Uterus (tissue), 3 donors: ENCODE measurements at regions not wholly inside any gene's neighbourhood (a gene's known extent, or its start where the extent isn't known, plus 50 kb on each side); places are given as distances from the start of the nearest gene placed in this dataset.

ENCODE experiments used
- DNase-seq, 2 donors: peaks; one replicate each; pipeline ENCODE4 v3.0.0-alpha.2; 2019 to 2020
- H3K27ac ChIP-seq, 2 donors: fragments of 200-600 bp; sonication (generic); 1 replicate in 1 of 2; 2 replicates in 1 of 2; pipeline ENCODE4 v1.5.1; 2016 to 2018
- H3K27me3 ChIP-seq, 2 donors: fragments of 200-600 bp; sonication (generic); one replicate each; pipeline ENCODE4 v1.5.1; 2018 to 2019; ENCODE audit warnings: control low read depth in 1 of 2
- H3K36me3 ChIP-seq, 2 donors: fragments of 200-600 bp; sonication (generic); one replicate each; pipeline ENCODE4 v1.5.1; 2019; ENCODE audit warnings: control low read depth in 1 of 2
- H3K4me1 ChIP-seq, 2 donors: fragments of 200-600 bp; sonication (generic); one replicate each; pipeline ENCODE4 v1.5.1; 2018 to 2019; ENCODE audit warnings: control low read depth in 1 of 2
- H3K4me3 ChIP-seq, 2 donors: fragments of 200-600 bp; sonication (generic); 1 replicate in 1 of 2; 2 replicates in 1 of 2; pipeline ENCODE4 v1.5.1; 2018 to 2019; ENCODE audit warnings: mild to moderate bottlenecking in 1 of 2
- H3K9me3 ChIP-seq, 2 donors: fragments of 200-600 bp; sonication (generic); one replicate each; pipeline ENCODE4 v1.5.1; 2019; ENCODE audit warnings: control low read depth in 1 of 2
- CTCF ChIP-seq, 4 experiments: fragments of 200-600 bp in 2 of 4; fragments of 450-650 bp in 2 of 4; sonication (generic) in 2 of 4; IDR thresholded peaks; one replicate each; pipeline ENCODE4 v1.5.1; 2016 to 2019; ENCODE audit warnings: antibody characterized with exemption in 4 of 4, mild to moderate bottlenecking in 2 of 4, moderate library complexity in 1 of 4
- POLR2A ChIP-seq, 2 donors: fragments of 450-650 bp; IDR thresholded peaks; one replicate each; pipeline ENCODE4 v1.6.1; 2016; ENCODE audit warnings: antibody characterized with exemption in 2 of 2, mild to moderate bottlenecking in 1 of 2, moderate library complexity in 1 of 2
- intact Hi-C: fragments of 100-400 bp; cut with DNase I; formaldehyde crosslinking; loops from one replicate; pipeline ENCODE4 v1.15.1; 2023; ENCODE audit warnings: low total_unique reads
- donor health status: DM: yes; HTN: yes; CAD: no.

GRCh38 chr5:63843190-63843589, 119.1 kb downstream of the HTR1A start:
- DNase-seq: no peak
- intact Hi-C loops: no loop called here
- TF ChIP-seq POLR2A (IDR thresholded peaks at IDR 0.05): no peak
- no peak for TF ChIP-seq CTCF (IDR thresholded peaks at IDR 0.05)
- Histone ChIP-seq H3K27ac (no peak overlapping the region), H3K27me3 (no peaks in the 10 kb centered on the region), H3K4me1 (no peaks in the 10 kb centered on the region), H3K36me3 (no peaks in the 10 kb centered on the region), H3K4me3 (no peak overlapping the region), H3K9me3 (no peaks in the 10 kb centered on the region)

DNA sequence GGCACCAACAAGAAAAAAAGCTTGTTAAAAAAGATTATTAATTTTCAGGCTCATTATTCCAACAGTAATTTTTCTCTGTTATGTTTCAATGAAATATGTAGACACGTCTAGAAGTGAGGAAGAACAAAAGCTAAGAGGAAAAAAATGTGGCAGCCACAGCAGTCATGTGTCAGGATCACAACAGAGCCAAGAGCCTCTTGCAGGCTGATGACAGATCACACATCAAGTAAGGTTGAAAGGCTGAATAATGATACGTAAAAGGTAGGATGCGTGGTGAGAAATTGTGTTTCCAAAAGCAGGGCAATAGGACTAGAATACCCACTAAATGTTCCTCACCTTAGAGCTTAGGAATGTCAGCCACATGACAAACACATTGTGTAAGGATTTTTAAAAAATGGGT, 124.8 kb downstream of the HTR1A start:
- intact Hi-C loops: no loop called here
- TF ChIP-seq CTCF (IDR thresholded peaks at IDR 0.05) (no peak), POLR2A (IDR thresholded peaks at IDR 0.05) (no peak)
- Histone ChIP-seq H3K36me3 (no peaks in the 10 kb centered on the region), H3K9me3 (no peaks in the 10 kb centered on the region), H3K4me3 (no peak overlapping the region), H3K27me3 (no peaks in the 10 kb centered on the region), H3K27ac (no peak overlapping the region), H3K4me1 (no peaks in the 10 kb centered on the region)
- no peak for DNase-seq

DNA sequence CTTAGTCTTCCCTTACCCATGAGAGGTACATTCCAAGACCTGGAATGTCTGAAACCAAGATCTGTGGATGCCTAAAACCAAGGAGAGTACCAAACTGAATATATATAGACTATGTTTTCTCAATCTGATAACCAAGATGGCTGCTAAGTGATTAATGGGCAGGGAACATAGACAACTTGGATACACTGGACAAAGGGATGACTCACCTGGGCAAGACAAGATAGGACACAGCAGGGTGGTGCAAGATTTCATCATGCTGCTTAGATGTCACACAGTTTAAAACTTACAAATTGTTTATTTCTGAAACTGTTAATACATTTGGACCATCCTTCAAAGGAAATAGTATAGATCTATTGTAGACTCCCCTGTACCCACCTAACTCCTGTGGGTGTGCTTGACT, 130.9 kb downstream of the HTR1A start:
- Histone ChIP-seq H3K36me3 (no peaks in the 10 kb centered on the region), H3K27me3 (no peaks in the 10 kb centered on the region), H3K9me3 (no peaks in the 10 kb centered on the region), H3K4me3 (no peak overlapping the region), H3K4me1 (no peaks in the 10 kb centered on the region), H3K27ac (no peak overlapping the region)
- DNase-seq: no peak
- intact Hi-C loops: no loop called here
- TF ChIP-seq POLR2A (IDR thresholded peaks at IDR 0.05): no peak
- TF ChIP-seq CTCF (IDR thresholded peaks at IDR 0.05): no peak

DNA sequence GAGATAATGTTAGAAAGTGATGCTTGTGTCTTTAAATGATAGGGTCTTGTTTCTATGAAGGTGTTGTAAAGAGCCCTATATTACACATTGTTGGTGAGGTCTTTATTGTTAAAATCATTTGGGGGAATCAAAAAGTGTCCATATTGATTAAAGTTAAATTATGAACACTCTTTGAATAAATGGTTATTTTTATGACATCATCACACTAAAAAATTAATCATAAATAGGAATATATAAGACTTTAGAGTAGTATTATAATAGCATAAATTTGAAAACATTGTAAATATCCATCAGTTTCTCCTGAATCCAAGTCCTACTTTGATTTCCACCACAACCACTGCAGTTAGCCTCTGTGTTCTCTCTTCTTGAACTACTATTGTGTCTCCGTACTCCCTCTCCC, 136.3 kb downstream of the HTR1A start:
- Histone ChIP-seq H3K9me3 (no peaks in the 10 kb centered on the region), H3K4me1 (no peaks in the 10 kb centered on the region), H3K4me3 (no peak overlapping the region), H3K27me3 (no peaks in the 10 kb centered on the region), H3K27ac (no peak overlapping the region), H3K36me3 (no peaks in the 10 kb centered on the region)
- intact Hi-C loops: no loop called here
- no peak for TF ChIP-seq POLR2A (IDR thresholded peaks at IDR 0.05)
- no peak for TF ChIP-seq CTCF (IDR thresholded peaks at IDR 0.05)
- no peak for DNase-seq

DNA sequence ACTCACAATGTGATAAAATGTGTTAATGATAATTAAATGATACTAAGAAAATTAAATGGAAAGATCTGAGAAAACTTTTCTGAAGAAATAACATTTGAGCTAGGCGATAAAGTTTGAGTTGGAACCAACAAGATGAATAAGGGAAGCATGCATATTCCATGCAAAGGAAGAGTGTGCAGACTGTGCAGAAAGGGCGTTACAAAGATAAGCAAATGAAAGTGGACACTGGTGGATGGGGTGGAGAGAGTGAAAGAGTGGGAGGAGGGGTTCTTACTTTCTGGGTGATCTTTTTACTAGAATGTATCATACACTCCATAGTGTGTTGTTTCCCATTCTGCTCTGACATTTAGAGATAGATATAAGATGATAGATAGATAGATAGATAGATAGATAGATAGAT, 138.7 kb downstream of the HTR1A start:
- Histone ChIP-seq H3K27ac (no peak overlapping the region), H3K9me3 (no peaks in the 10 kb centered on the region), H3K27me3 (no peaks in the 10 kb centered on the region), H3K4me3 (no peak overlapping the region), H3K36me3 (no peaks in the 10 kb centered on the region), H3K4me1 (no peaks in the 10 kb centered on the region)
- TF ChIP-seq POLR2A (IDR thresholded peaks at IDR 0.05) (no peak), CTCF (IDR thresholded peaks at IDR 0.05) (no peak)
- no peak for DNase-seq
- intact Hi-C loops: no loop called here
